HG03521 (cell line): ENCODE measurements at regions not wholly inside any gene's neighbourhood (a gene's known extent, or its start where the extent isn't known, plus 50 kb on each side); places are given as distances from the start of the nearest gene placed in this dataset.
"Not testable (repeated sequence)": the region's sequence is repeated elsewhere in the genome, so short reads cannot be mapped to it uniquely, and the experiment has no call there.

ENCODE experiments used
- ATAC-seq: cut with Tn5 transposase; IDR thresholded peaks from one replicate; pipeline ENCODE4 v1.9.1; 2021; ENCODE audit warnings: mild to moderate bottlenecking, moderate library complexity; ENCODE audit not compliant: unreplicated experiment

- no peak for ATAC-seq
Measured at GRCh38 chr2:2472044-2472443, 141.0 kb upstream of the MYT1L start.

DNA sequence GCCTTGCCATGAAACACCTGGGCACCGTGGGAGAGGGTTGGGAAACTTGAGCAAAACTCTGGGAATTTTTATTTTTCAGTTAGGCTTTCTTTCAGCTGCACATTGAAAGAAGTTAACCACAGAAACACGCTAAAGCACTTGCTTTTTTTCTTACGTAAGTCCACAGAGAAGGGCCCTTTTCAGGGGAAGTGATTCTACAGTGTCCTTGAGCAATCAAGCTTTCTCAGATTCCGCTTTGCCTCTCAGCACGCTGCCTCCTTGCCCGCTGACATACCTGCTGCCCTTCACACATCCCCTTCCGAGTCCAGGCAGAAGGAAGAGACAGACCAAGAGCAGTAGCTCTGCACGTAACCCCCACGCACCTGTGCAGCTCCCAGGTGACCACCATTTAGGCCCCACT lies 135.5 kb upstream of the MYT1L start:
- no peak for ATAC-seq

- no peak for ATAC-seq
Measured at GRCh38 chr2:2464643-2465042, 133.6 kb upstream of the MYT1L start.

GRCh38 chr2:2464094-2464493 lies 133.0 kb upstream of the MYT1L start:
- no peak for ATAC-seq

GRCh38 chr2:2456721-2457120 lies 125.6 kb upstream of the MYT1L start:
- no peak for ATAC-seq

DNA sequence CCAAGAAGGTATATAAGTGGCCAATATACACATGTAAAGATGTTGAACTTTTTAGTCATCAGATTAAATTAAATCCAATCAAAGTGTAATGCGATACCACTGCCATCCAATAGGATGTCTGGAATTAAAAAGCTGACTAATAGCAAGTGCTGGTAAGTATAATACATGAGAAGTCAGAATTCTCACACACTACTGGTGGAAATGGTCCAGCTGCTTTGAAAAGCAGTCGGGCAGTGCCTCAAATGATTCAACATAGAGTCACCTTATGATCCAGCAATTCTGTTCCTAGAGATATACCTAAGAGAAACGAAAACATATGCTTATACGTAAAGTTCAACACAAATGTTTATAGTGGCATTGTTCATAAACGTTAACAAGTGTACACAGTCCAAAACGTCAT lies 124.1 kb upstream of the MYT1L start:
- no peak for ATAC-seq

DNA sequence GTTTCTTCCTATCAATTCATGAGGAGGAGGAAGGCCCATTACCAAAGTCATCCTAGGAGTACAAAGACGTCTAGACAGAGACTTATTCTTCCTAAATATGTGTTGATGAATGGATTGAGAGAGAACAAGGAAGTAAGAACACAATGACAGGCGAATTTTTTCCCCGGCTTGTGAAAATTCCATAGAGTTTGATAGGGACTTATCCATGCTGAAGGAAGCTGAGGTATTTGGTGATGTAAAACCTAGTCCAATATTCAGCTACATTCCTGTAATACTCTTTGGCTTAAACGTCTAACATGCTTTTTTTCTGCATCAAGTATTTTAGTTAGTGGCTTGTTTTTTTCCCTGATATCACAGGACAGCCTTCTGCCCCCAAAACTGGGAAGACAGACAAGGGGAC lies 121.9 kb upstream of the MYT1L start:
- ATAC-seq: no peak

GRCh38 chr2:2451275-2451674 lies 120.2 kb upstream of the MYT1L start:
- ATAC-seq: not testable (repeated sequence)

- no peak for ATAC-seq
Measured at GRCh38 chr2:2448178-2448577, 117.1 kb upstream of the MYT1L start.

- no peak for ATAC-seq
Measured at GRCh38 chr2:2422621-2423020, 91.5 kb upstream of the MYT1L start.

DNA sequence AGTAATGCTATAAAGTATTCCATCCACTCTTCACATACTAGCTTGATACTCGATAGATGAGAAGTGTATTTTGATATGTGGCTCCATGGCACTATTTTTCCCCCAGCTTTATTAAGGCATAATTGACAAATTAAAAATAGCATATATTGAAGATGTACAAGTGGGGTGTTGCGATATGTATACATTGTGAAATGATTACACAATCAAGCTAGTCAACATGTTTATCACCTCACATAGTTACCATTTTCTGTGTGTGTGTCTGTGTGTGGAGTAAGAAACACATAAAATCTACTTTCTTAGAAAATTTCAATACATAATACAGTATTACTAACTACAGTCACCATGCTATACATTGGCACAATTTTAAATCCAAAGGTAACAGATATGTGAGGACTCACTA lies 82.5 kb upstream of the MYT1L start:
- no peak for ATAC-seq

DNA sequence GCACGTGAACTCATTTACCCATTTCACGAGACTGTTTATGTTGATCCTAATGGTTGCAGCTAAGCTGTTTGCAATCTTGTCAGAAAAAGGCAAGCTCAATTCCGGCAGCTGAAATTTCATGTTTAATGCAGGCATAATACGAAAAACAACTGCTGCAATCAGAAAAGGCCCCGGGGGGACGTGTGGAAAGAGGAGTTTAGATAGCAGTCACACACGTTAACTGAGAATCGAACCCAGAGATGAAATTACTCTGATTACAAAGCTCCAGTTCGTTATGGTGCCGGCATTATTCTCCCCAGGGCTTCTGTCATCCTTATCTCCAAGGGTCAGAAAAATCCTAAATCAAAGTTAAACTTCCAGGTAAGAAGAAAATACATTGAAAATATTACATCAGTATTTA lies 79.9 kb upstream of the MYT1L start:
- no peak for ATAC-seq

GRCh38 chr2:2409481-2409880 lies 78.4 kb upstream of the MYT1L start:
- ATAC-seq: no peak

- ATAC-seq: no peak
Measured at GRCh38 chr2:2405780-2406179, 74.7 kb upstream of the MYT1L start.

- no peak for ATAC-seq
Measured at GRCh38 chr2:2400286-2401038, 69.4 kb upstream of the MYT1L start.

DNA sequence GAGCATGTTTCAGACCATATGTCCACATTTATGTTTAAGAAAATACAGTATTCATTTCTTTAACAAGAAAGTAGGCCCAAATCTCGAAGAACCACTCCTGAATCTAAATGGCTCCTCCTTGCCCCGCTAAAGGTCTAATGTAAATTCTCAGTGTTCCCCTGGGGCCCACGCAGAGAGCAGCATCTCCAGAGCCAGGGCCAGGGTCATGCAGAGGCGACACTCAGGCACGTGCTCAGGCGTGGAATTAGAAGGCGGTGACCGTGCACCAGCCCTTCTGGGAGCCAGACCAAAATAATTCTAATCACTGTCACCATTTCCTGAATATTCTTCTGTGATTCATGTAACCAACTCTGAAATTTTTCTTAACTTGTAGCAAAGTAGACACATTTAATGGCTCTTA lies 68.3 kb upstream of the MYT1L start:
- ATAC-seq: no peak

DNA sequence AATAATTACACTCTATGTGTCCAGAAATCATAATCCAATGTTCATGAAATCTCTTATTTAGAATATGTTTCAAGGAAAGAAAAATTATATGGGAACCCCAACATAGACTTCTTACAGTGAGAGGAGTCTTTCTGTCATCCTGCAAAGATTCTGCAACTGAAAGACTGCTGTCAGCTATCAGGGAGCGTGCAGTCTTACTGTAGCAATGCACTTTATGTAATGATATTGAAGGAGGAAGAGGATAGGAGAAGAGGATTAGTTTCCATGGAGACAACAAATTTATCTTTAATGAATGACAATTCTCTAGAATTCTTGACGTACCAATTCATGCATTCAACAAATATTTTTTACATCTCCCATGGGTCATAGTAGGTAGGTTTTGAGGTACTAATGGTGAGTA lies 61.3 kb upstream of the MYT1L start:
- no peak for ATAC-seq

DNA sequence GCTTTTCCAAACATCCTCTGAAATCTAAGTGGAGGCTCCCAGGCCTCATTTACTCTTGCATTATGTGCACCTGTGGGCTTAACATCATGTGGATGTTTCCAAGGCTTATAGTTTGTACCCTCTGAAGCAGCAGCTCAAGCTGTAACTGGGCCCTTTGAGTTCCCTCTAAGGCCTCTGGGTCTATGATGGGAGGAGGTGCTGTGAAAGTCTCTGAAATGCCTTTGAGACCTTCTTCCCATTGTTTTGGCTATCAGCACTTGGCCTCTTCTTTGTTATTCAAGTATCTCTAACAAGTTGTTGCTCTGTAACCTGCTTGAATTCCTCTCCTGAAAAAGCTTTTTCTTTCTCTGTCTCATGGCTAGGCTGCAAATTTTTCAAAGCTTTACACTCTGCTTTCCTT lies 58.1 kb upstream of the MYT1L start:
- no peak for ATAC-seq
